HL-60 (cell line): ENCODE measurements at regions not wholly inside any gene's neighbourhood (a gene's known extent, or its start where the extent isn't known, plus 50 kb on each side); places are given as distances from the start of the nearest gene placed in this dataset.

Experiments used
- DNase-seq, 2 experiments: peaks; one replicate each; pipeline ENCODE4 v3.0.0-alpha.2; 2010 to 2020; ENCODE audit warnings: low read depth in 1 of 2, low spot score in 1 of 2
- H3K27ac ChIP-seq: fragments of 250-450 bp; sonication (Bioruptor Pico); replicated peaks from 2 replicates; pipeline ENCODE4 v1.5.1; 2020; ENCODE audit warnings: mild to moderate bottlenecking, moderate library complexity
- H3K27me3 ChIP-seq: fragments of 250-450 bp; sonication (Bioruptor Pico); 2 replicates; pipeline ENCODE4 v1.5.1; 2021; ENCODE audit warnings: mild to moderate bottlenecking, moderate library complexity; ENCODE audit not compliant: insufficient read depth, poor library complexity, severe bottlenecking
- H3K4me3 ChIP-seq: replicated peaks from 2 replicates; pipeline ENCODE4 v1.5.1; 2011; ENCODE audit warnings: mild to moderate bottlenecking, control low read depth, low read length; ENCODE audit not compliant: insufficient read depth
- CTCF ChIP-seq: IDR thresholded peaks from one replicate; pipeline ENCODE4 v1.5.1; 2011; ENCODE audit warnings: low read length, control low read depth, inconsistent platforms; ENCODE audit not compliant: insufficient read depth
- GABPA ChIP-seq: IDR thresholded peaks from 2 replicates; pipeline ENCODE4 v1.6.1; 2012; ENCODE audit warnings: low read depth
- POLR2AphosphoS5 ChIP-seq: IDR thresholded peaks from 2 replicates; pipeline ENCODE4 v1.6.1; 2012; ENCODE audit warnings: low read depth
- REST ChIP-seq: IDR thresholded peaks from 2 replicates; pipeline ENCODE4 v1.6.1; 2012; ENCODE audit warnings: low read depth; ENCODE audit not compliant: insufficient replicate concordance
- SPI1 ChIP-seq: IDR thresholded peaks from 2 replicates; pipeline ENCODE4 v1.6.1; 2012; ENCODE audit warnings: low read depth, mild to moderate bottlenecking, borderline replicate concordance

GRCh38 chr2:125106710-125107109 lies 1081.6 kb downstream of the CNTNAP5 start:
- Histone ChIP-seq H3K27ac (no peak overlapping the region), H3K27me3 (no peaks in the 10 kb centered on the region), H3K4me3 (no peak overlapping the region)
- no peak for DNase-seq
- TF ChIP-seq POLR2AphosphoS5 (no peak), GABPA (no peak)

GRCh38 chr2:125107446-125107845 lies 1082.4 kb downstream of the CNTNAP5 start:
- Histone ChIP-seq H3K27me3 (no peaks in the 10 kb centered on the region), H3K27ac (no peak overlapping the region), H3K4me3 (no peak overlapping the region)
- DNase-seq, result no peak
- TF ChIP-seq REST (no peak), CTCF (no peak), SPI1 (no peak), POLR2AphosphoS5 (no peak), GABPA (no peak)

GRCh38 chr2:125108251-125108650 lies 1083.2 kb downstream of the CNTNAP5 start:
- H3K27ac ChIP-seq, result no peak overlapping the region
- no peaks in the 10 kb centered on the region for H3K27me3 ChIP-seq
- no peak for DNase-seq
- H3K4me3 ChIP-seq, result no peak overlapping the region
- no peak for TF ChIP-seq GABPA
- TF ChIP-seq SPI1, result no peak
- no peak for TF ChIP-seq CTCF
- TF ChIP-seq POLR2AphosphoS5, result no peak
- no peak for TF ChIP-seq REST

GRCh38 chr2:125125902-125126301 lies 1100.8 kb downstream of the CNTNAP5 start:
- Histone ChIP-seq H3K4me3 (no peak overlapping the region), H3K27me3 (no peaks in the 10 kb centered on the region), H3K27ac (no peak overlapping the region)
- TF ChIP-seq SPI1 (no peak), POLR2AphosphoS5 (no peak), REST (no peak), GABPA (no peak), CTCF (no peak)
- DNase-seq, result no peak
